H1 (cell line): ENCODE measurements at regions not wholly inside any gene's neighbourhood (a gene's known extent, or its start where the extent isn't known, plus 50 kb on each side); places are given as distances from the start of the nearest gene placed in this dataset.

ENCODE experiments used
- CTCF ChIA-PET: fragments of 300-600 bp; sonication (Branson Sonifier 250); formaldehyde crosslinking; loops from one replicate; lab custom pipeline; 2021; ENCODE audit not compliant: partially characterized antibody; lab: Charles Lee
- POLR2A ChIA-PET: fragments of 300-600 bp; sonication (Branson Sonifier 250); formaldehyde crosslinking; loops from one replicate; lab custom pipeline; 2021; ENCODE audit warnings: inconsistent platforms; ENCODE audit not compliant: partially characterized antibody; lab: Charles Lee
- DNase-seq, 2 experiments: peaks; one replicate each; pipeline versions ENCODE4 v3.0.0 to v3.0.0-alpha.2; 2010 to 2022; ENCODE audit warnings: low spot score in 2 of 2, low read depth in 1 of 2, mixed read lengths in 1 of 2
- FAIRE-seq: peaks from 2 replicates; lab custom pipeline; 2011; peaks lifted over from hg19 to GRCh38; lab: Jason Lieb, UNC
- H2AFZ ChIP-seq: 2 replicates; pipeline ENCODE4 v1.8.1; 2012; ENCODE audit warnings: low read length, inconsistent platforms
- H2AK5ac ChIP-seq: 2 replicates; pipeline ENCODE4 v1.6.1; 2013; ENCODE audit warnings: low read depth, low read length
- H2BK120ac ChIP-seq: replicated peaks from 2 replicates; pipeline ENCODE3; 2013; ENCODE audit warnings: low read depth, low read length, inconsistent platforms
- H2BK12ac ChIP-seq: 2 replicates; pipeline ENCODE4 v1.6.1; 2013; ENCODE audit warnings: low read depth, low read length
- H2BK15ac ChIP-seq: 2 replicates; pipeline ENCODE4 v1.6.1; 2013; ENCODE audit warnings: low read length
- H2BK20ac ChIP-seq: 2 replicates; pipeline ENCODE4 v1.6.1; 2013; ENCODE audit warnings: low read length
- H2BK5ac ChIP-seq: 2 replicates; pipeline ENCODE4 v1.6.1; 2013; ENCODE audit warnings: low read depth, low read length
- H3K14ac ChIP-seq: 2 replicates; pipeline ENCODE4 v1.6.1; 2013; ENCODE audit warnings: inconsistent platforms; ENCODE audit not compliant: insufficient read length
- H3K18ac ChIP-seq: 2 replicates; pipeline ENCODE4 v1.6.1; 2013; ENCODE audit warnings: low read length; ENCODE audit errors: extremely low read depth
- H3K23ac ChIP-seq: 2 replicates; pipeline ENCODE4 v1.6.1; 2013; ENCODE audit warnings: inconsistent platforms; ENCODE audit not compliant: insufficient read length
- H3K23me2 ChIP-seq: 2 replicates; pipeline ENCODE4 v1.6.1; 2013; ENCODE audit warnings: low read depth, low read length
- H3K27ac ChIP-seq: 2 replicates; pipeline ENCODE4 v1.6.1; 2011; ENCODE audit warnings: low read depth, low read length, inconsistent platforms
- H3K27me3 ChIP-seq, 4 experiments: replicated peaks in 1 of 4; 1 replicate in 1 of 4; 2 replicates in 3 of 4; pipeline versions ENCODE4 v1.6.1 to v1.8.1; 2011 to 2013; ENCODE audit warnings: low read length in 3 of 4, mild to moderate bottlenecking in 3 of 4, inconsistent platforms in 2 of 4, mixed read lengths in 2 of 4, moderate library complexity in 1 of 4; ENCODE audit not compliant: control insufficient read depth in 3 of 4, insufficient read depth in 3 of 4; ENCODE audit errors: extremely low read depth in 1 of 4
- H3K36me3 ChIP-seq, 4 experiments: 2 replicates each; pipeline versions ENCODE4 v1.6.1 to v1.8.1; 2011 to 2013; ENCODE audit warnings: mild to moderate bottlenecking in 4 of 4, low read length in 3 of 4, moderate library complexity in 2 of 4, control low read depth in 1 of 4, inconsistent platforms in 1 of 4; ENCODE audit not compliant: insufficient read depth in 4 of 4, control insufficient read depth in 2 of 4
- H3K4ac ChIP-seq: replicated peaks from 2 replicates; pipeline ENCODE3; 2013; ENCODE audit warnings: low read length, low read depth, mixed read lengths, inconsistent platforms; ENCODE audit not compliant: insufficient read length
- H3K4me1 ChIP-seq, 4 experiments: replicated peaks in 1 of 4; 1 replicate in 1 of 4; 2 replicates in 3 of 4; pipeline versions ENCODE4 v1.6.1 to v1.8.1; 2011 to 2013; ENCODE audit warnings: low read length in 3 of 4, inconsistent platforms in 2 of 4, mixed read lengths in 1 of 4; ENCODE audit not compliant: insufficient read depth in 4 of 4, control insufficient read depth in 3 of 4
- H3K4me2 ChIP-seq, 2 experiments: 2 replicates each; pipeline versions ENCODE4 v1.6.1 to v1.8.1; 2011 to 2013; ENCODE audit warnings: low read depth in 2 of 2, low read length in 2 of 2, control low read depth in 1 of 2, inconsistent platforms in 1 of 2, mild to moderate bottlenecking in 1 of 2; ENCODE audit not compliant: insufficient read depth in 1 of 2
- H3K4me3 ChIP-seq, 4 experiments: fragments of 200-600, 300-600 bp in 1 of 4; sonication (generic), shearing (Covaris generic), sonication (Bioruptor Twin) in 1 of 4; 2 replicates each; pipeline versions ENCODE4 v1.5.1 to v1.8.1; 2011 to 2016; ENCODE audit warnings: low read length in 4 of 4, low read depth in 3 of 4, control low read depth in 2 of 4, inconsistent platforms in 2 of 4, mild to moderate bottlenecking in 2 of 4, mixed read lengths in 1 of 4, moderate library complexity in 1 of 4; ENCODE audit not compliant: insufficient read depth in 2 of 4; ENCODE audit errors: extremely low read depth in 1 of 4
- H3K56ac ChIP-seq: replicated peaks from 2 replicates; pipeline ENCODE3; 2013; ENCODE audit warnings: low read depth, mild to moderate bottlenecking, mixed read lengths, low read length, inconsistent platforms; ENCODE audit not compliant: insufficient read length
- H3K79me1 ChIP-seq: 2 replicates; pipeline ENCODE4 v1.6.1; 2013; ENCODE audit warnings: low read depth, low read length, control low read depth
- H3K79me2 ChIP-seq, 2 experiments: 2 replicates each; pipeline versions ENCODE4 v1.6.1 to v1.8.1; 2012 to 2013; ENCODE audit warnings: low read length in 2 of 2, mild to moderate bottlenecking in 2 of 2, inconsistent platforms in 1 of 2; ENCODE audit not compliant: insufficient read depth in 2 of 2, control insufficient read depth in 1 of 2
- H3K9ac ChIP-seq, 4 experiments: replicated peaks in 1 of 4; 1 replicate in 1 of 4; 2 replicates in 3 of 4; pipeline versions ENCODE4 v1.6.1 to v1.8.1; 2011 to 2013; ENCODE audit warnings: low read depth in 3 of 4, low read length in 3 of 4, control low read depth in 2 of 4, mild to moderate bottlenecking in 2 of 4, moderate library complexity in 2 of 4, inconsistent platforms in 1 of 4; ENCODE audit errors: extremely low read depth in 1 of 4
- H3K9me3 ChIP-seq, 2 experiments: 2 replicates each; pipeline versions ENCODE4 v1.6.1 to v1.8.1; 2012 to 2013; ENCODE audit warnings: mild to moderate bottlenecking in 2 of 2, moderate library complexity in 2 of 2, control low read depth in 1 of 2, inconsistent platforms in 1 of 2, low read depth in 1 of 2, low read length in 1 of 2, mixed read lengths in 1 of 2; ENCODE audit not compliant: insufficient read depth in 2 of 2
- H4K20me1 ChIP-seq, 2 experiments: replicated peaks in 1 of 2; 2 replicates each; pipeline versions ENCODE3 to v1.8.1; 2011 to 2013; ENCODE audit warnings: inconsistent platforms in 2 of 2, low read length in 2 of 2, mild to moderate bottlenecking in 1 of 2; ENCODE audit not compliant: insufficient read depth in 2 of 2, control insufficient read depth in 1 of 2
- H4K5ac ChIP-seq: 2 replicates; pipeline ENCODE4 v1.6.1; 2013; ENCODE audit warnings: low read length, low read depth, mixed read lengths, inconsistent platforms; ENCODE audit not compliant: insufficient read length
- H4K8ac ChIP-seq: 2 replicates; pipeline ENCODE4 v1.8.0; 2013; ENCODE audit warnings: mild to moderate bottlenecking, moderate library complexity, low read length, inconsistent platforms; ENCODE audit not compliant: insufficient read depth; ENCODE audit errors: extremely low read depth
- H4K91ac ChIP-seq: replicated peaks from 2 replicates; pipeline ENCODE3; 2013; ENCODE audit warnings: low read length, mixed read lengths, inconsistent platforms; ENCODE audit not compliant: insufficient read length
- EP300 ChIP-seq, 2 experiments: IDR thresholded peaks; 1 replicate in 1 of 2; 2 replicates in 1 of 2; pipeline ENCODE4 v1.6.1; 2011 to 2012; ENCODE audit warnings: low read depth in 2 of 2, low read length in 2 of 2, mild to moderate bottlenecking in 2 of 2, borderline replicate concordance in 1 of 2, inconsistent platforms in 1 of 2, moderate library complexity in 1 of 2
- RAD21 ChIP-seq, 2 experiments: IDR thresholded peaks in 1 of 2; conservative IDR thresholded peaks in 1 of 2; 2 replicates each; pipeline ENCODE4 v1.6.1; 2011; ENCODE audit warnings: low read depth in 2 of 2, low read length in 2 of 2, improper control_type of control experiment in 1 of 2, inconsistent platforms in 1 of 2, mild to moderate bottlenecking in 1 of 2, moderate library complexity in 1 of 2
- WGBS, 2 experiments: shearing (Covaris generic) in 1 of 2; methylation state at CpG; one replicate each; pipeline versions ENCODE4 v1.1.6 to v1.1.7; 2013 to 2015; ENCODE audit warnings: low lambda C conversion rate in 2 of 2, mixed read lengths in 2 of 2, inconsistent platforms in 1 of 2, low coverage in 1 of 2, missing lambda C conversion rate in 1 of 2; ENCODE audit not compliant: insufficient replicate concordance in 2 of 2, insufficient coverage in 1 of 2, insufficient read length in 1 of 2; ENCODE audit errors: extremely low coverage in 1 of 2, missing lambda C conversion rate in 1 of 2; 5-methylcytosine and 5-hydroxymethylcytosine counted together

DNA sequence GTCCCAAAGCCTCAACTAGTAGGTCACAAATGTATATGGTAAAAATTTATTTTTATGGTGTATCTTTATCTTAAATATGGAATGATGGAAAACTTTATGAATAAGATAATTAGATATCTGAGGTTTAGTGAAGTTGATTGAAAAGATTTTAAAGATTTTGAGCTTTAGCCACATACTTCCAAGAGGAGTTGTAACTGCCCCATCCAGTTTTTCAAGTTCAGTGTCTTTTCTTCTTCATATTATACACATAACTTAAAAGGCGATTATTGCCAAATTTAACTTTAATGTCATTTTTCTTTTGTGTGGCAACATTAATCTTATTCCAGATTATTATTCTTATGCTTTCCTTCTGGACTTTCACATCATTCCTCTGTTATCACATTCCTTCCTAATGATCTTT lies 266.4 kb downstream of the TINAG start:
- no peak overlapping the region for H3K27ac ChIP-seq
- no peak overlapping the region for H4K91ac ChIP-seq
- no peaks in the 10 kb centered on the region for H3K4me1 ChIP-seq
- FAIRE-seq: no peak
- H3K4me2 ChIP-seq: no peak overlapping the region
- no peaks in the 10 kb centered on the region for H4K20me1 ChIP-seq
- H4K5ac ChIP-seq: no peak overlapping the region
- no peaks in the 10 kb centered on the region for H3K23me2 ChIP-seq
- H4K8ac ChIP-seq: no peak overlapping the region
- no peaks in the 10 kb centered on the region for H3K27me3 ChIP-seq
- H2BK12ac ChIP-seq: no peak overlapping the region
- H3K14ac ChIP-seq: no peak overlapping the region
- H3K9me3 ChIP-seq: peaks cover 0 to 6% of the 10 kb centered on the region in 2 experiments; a peak in 1 of 4 replicates
- no peak overlapping the region for H2BK20ac ChIP-seq
- ChIA-PET POLR2A (no interaction called here), CTCF (no interaction called here)
- H3K4ac ChIP-seq: no peak overlapping the region
- WGBS, 2 experiments: 0% methylated on average over 1 of the region's 1 CpG; no CpG with 5 or more reads in 1 of the 2 experiments
- H2BK15ac ChIP-seq: no peak overlapping the region
- no peak overlapping the region for H2AK5ac ChIP-seq
- no peak overlapping the region for H3K4me3 ChIP-seq
- no peaks in the 10 kb centered on the region for H3K79me2 ChIP-seq
- H3K18ac ChIP-seq: no peak overlapping the region
- H3K56ac ChIP-seq: no peak overlapping the region
- no peak overlapping the region for H3K9ac ChIP-seq
- H2BK5ac ChIP-seq: no peak overlapping the region
- H2AFZ ChIP-seq: no peak overlapping the region
- no peaks in the 10 kb centered on the region for H3K36me3 ChIP-seq
- no peak for DNase-seq
- TF ChIP-seq EP300 (IDR thresholded peaks at IDR 0.05; ENCODE audit: borderline replicate concordance in 1 of 2, low read depth in 2 of 2, low read length in 2 of 2): no peak
- no peak for TF ChIP-seq RAD21 (IDR thresholded peaks at IDR 0.05 in 1 of 2, conservative IDR thresholded peaks at IDR 0.05 in 1 of 2; ENCODE audit: low read depth in 2 of 2, low read length in 2 of 2)
- no peak overlapping the region for H2BK120ac ChIP-seq
- H3K79me1 ChIP-seq: no peaks in the 10 kb centered on the region
- H3K23ac ChIP-seq: no peak overlapping the region
